ENCODE measurements at regions not wholly inside any gene's neighbourhood (a gene's known extent, or its start where the extent isn't known, plus 50 kb on each side); places are given as distances from the start of the nearest gene placed in this dataset.

GRCh38 chr4:151987606-151988005, 226.8 kb upstream of the GATB start:
- ChIA-PET CTCF (no interaction called here), POLR2A (no interaction called here)
- Mint-ChIP-seq H3K36me3 (ENCODE audit: insufficient read depth, unreplicated experiment) (no peaks in the 10 kb centered on the region), H3K27me3 (ENCODE audit: insufficient read depth, unreplicated experiment) (no peaks in the 10 kb centered on the region), H3K27ac (ENCODE audit: low read depth, unreplicated experiment) (no peak overlapping the region), H3K4me1 (ENCODE audit: insufficient read depth, unreplicated experiment) (peaks cover 19% of the 10 kb centered on the region), H3K9me3 (ENCODE audit: unreplicated experiment) (no peaks in the 10 kb centered on the region), H3K4me3 (ENCODE audit: unreplicated experiment) (no peak overlapping the region)
- BruUV-seq (replicated peaks) = no TSS peak
- DNase-seq (ENCODE audit: unreplicated experiment) = no peak
- TF ChIP-seq CTCF (IDR thresholded peaks at IDR 0.05; ENCODE audit: unreplicated experiment) = no peak
- intact Hi-C loops (cut with micrococcal nuclease) = no loop called here

- Mint-ChIP-seq H3K27ac (ENCODE audit: low read depth, unreplicated experiment) (no peak overlapping the region), H3K4me1 (ENCODE audit: insufficient read depth, unreplicated experiment) (no peaks in the 10 kb centered on the region), H3K4me3 (ENCODE audit: unreplicated experiment) (no peak overlapping the region), H3K27me3 (ENCODE audit: insufficient read depth, unreplicated experiment) (no peaks in the 10 kb centered on the region), H3K36me3 (ENCODE audit: insufficient read depth, unreplicated experiment) (no peaks in the 10 kb centered on the region), H3K9me3 (ENCODE audit: unreplicated experiment) (peaks cover 10% of the 10 kb centered on the region)
- ChIA-PET POLR2A (interaction anchor here (0.7 kb wide), 2 partner anchors 19 to 200 kb away, joined by 4 read pairs; no protein-coding TSS in a partner anchor), CTCF (no interaction called here)
- no peak for TF ChIP-seq CTCF (IDR thresholded peaks at IDR 0.05; ENCODE audit: unreplicated experiment)
- DNase-seq (ENCODE audit: unreplicated experiment) = no peak
- intact Hi-C loops (cut with micrococcal nuclease) = no loop called here
- BruUV-seq (replicated peaks) = no TSS peak
Observed at GRCh38 chr4:151983854-151984253, 223.0 kb upstream of the GATB start.

GRCh38 chr4:151979819-151980218, 219.0 kb upstream of the GATB start:
- no TSS peak for BruUV-seq (replicated peaks)
- no peaks in the 10 kb centered on the region for H3K4me1 Mint-ChIP-seq (ENCODE audit: insufficient read depth, unreplicated experiment)
- no peaks in the 10 kb centered on the region for H3K27me3 Mint-ChIP-seq (ENCODE audit: insufficient read depth, unreplicated experiment)
- ChIA-PET CTCF (no interaction called here), POLR2A (no interaction called here)
- no peak overlapping the region for H3K4me3 Mint-ChIP-seq (ENCODE audit: unreplicated experiment)
- H3K9me3 Mint-ChIP-seq (ENCODE audit: unreplicated experiment) = peaks cover 38% of the 10 kb centered on the region
- no peak for TF ChIP-seq CTCF (IDR thresholded peaks at IDR 0.05; ENCODE audit: unreplicated experiment)
- no peak for DNase-seq (ENCODE audit: unreplicated experiment)
- H3K36me3 Mint-ChIP-seq (ENCODE audit: insufficient read depth, unreplicated experiment) = no peaks in the 10 kb centered on the region
- intact Hi-C loops (cut with micrococcal nuclease) = no loop called here
- H3K27ac Mint-ChIP-seq (ENCODE audit: low read depth, unreplicated experiment) = no peak overlapping the region

- TF ChIP-seq CTCF (IDR thresholded peaks at IDR 0.05; ENCODE audit: unreplicated experiment) = no peak
- no peaks in the 10 kb centered on the region for H3K9me3 Mint-ChIP-seq (ENCODE audit: unreplicated experiment)
- no peaks in the 10 kb centered on the region for H3K4me1 Mint-ChIP-seq (ENCODE audit: insufficient read depth, unreplicated experiment)
- H3K36me3 Mint-ChIP-seq (ENCODE audit: insufficient read depth, unreplicated experiment) = no peaks in the 10 kb centered on the region
- no TSS peak for BruUV-seq (replicated peaks)
- no peak overlapping the region for H3K27ac Mint-ChIP-seq (ENCODE audit: low read depth, unreplicated experiment)
- DNase-seq (ENCODE audit: unreplicated experiment) = no peak
- POLR2A ChIA-PET = interaction anchor here (1.0 kb wide), 1 partner anchor 21 kb away, joined by 5 read pairs; no protein-coding TSS in a partner anchor
- no peaks in the 10 kb centered on the region for H3K27me3 Mint-ChIP-seq (ENCODE audit: insufficient read depth, unreplicated experiment)
- intact Hi-C loops (cut with micrococcal nuclease) = no loop called here
- no peak overlapping the region for H3K4me3 Mint-ChIP-seq (ENCODE audit: unreplicated experiment)
- CTCF ChIA-PET = no interaction called here
Observed at GRCh38 chr4:151968643-151969042, 207.8 kb upstream of the GATB start.

Measured in MCF 10A (cell line).